Astrocyte (in vitro differentiated cells and primary cell): ENCODE measurements at regions not wholly inside any gene's neighbourhood (a gene's known extent, or its start where the extent isn't known, plus 50 kb on each side); places are given as distances from the start of the nearest gene placed in this dataset.

ENCODE experiments used
- CTCF ChIP-seq: IDR thresholded peaks from 2 replicates; pipeline ENCODE4 v1.5.1; 2011; ENCODE audit warnings: low read depth, mild to moderate bottlenecking, inconsistent platforms, low read length, moderate library complexity; ENCODE audit not compliant: insufficient read depth
- EZH2 ChIP-seq: IDR thresholded peaks from 2 replicates; pipeline ENCODE4 v1.6.1; 2012; ENCODE audit warnings: mild to moderate bottlenecking, low read length, inconsistent platforms; ENCODE audit not compliant: insufficient read depth

DNA sequence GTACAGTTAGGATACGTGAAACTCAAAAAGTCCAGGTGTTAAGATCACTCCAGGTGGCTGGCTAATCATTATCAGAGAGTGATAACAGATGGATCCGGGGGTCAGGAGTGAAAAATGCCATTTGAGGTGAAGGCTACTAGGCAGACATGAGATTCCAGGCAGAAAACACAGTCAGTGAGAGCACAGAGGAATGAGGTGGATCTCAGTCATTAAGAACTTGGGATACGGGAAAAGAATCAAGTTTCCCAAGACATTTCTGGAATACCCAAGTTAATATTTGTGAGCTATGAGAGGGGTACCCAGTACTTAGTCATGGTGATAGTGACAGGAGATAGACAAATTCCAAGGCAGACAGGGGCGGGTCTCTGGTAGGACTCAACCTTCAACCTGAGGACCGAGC is 94.6 kb upstream of the ALG10B start:
- no peak for TF ChIP-seq CTCF
- TF ChIP-seq EZH2, result no peak
